ENCODE measurements at regions not wholly inside any gene's neighbourhood (a gene's known extent, or its start where the extent isn't known, plus 50 kb on each side); places are given as distances from the start of the nearest gene placed in this dataset.

- no peaks in the 10 kb centered on the region for H3K36me3 ChIP-seq (ENCODE audit: control insufficient read depth, insufficient read depth, low read length)
- no peak for DNase-seq (ENCODE audit: extremely low read depth, insufficient read length)
- no peak overlapping the region for H3K4me3 ChIP-seq (replicated peaks; ENCODE audit: low read depth, low read length)
- no peaks in the 10 kb centered on the region for H3K27me3 ChIP-seq (replicated peaks; ENCODE audit: control insufficient read depth, insufficient read depth, low read length)
- no peak for TF ChIP-seq CTCF (IDR thresholded peaks at IDR 0.05; ENCODE audit: insufficient read depth, low read length, poor library complexity, severe bottlenecking)
Observed at GRCh38 chrX:10939424-10939823, 171.7 kb upstream of the HCCS start.

- H3K4me3 ChIP-seq (replicated peaks; ENCODE audit: low read depth, low read length), result no peak overlapping the region
- no peaks in the 10 kb centered on the region for H3K27me3 ChIP-seq (replicated peaks; ENCODE audit: control insufficient read depth, insufficient read depth, low read length)
- no peaks in the 10 kb centered on the region for H3K36me3 ChIP-seq (ENCODE audit: control insufficient read depth, insufficient read depth, low read length)
- no peak for TF ChIP-seq CTCF (IDR thresholded peaks at IDR 0.05; ENCODE audit: insufficient read depth, low read length, poor library complexity, severe bottlenecking)
- no peak for DNase-seq (ENCODE audit: extremely low read depth, insufficient read length)
Observed at GRCh38 chrX:10944136-10944885, 166.8 kb upstream of the HCCS start.

GRCh38 chrX:10945498-10945897, 165.6 kb upstream of the HCCS start:
- no peak for DNase-seq (ENCODE audit: extremely low read depth, insufficient read length)
- H3K27me3 ChIP-seq (replicated peaks; ENCODE audit: control insufficient read depth, insufficient read depth, low read length), result no peaks in the 10 kb centered on the region
- no peak for TF ChIP-seq CTCF (IDR thresholded peaks at IDR 0.05; ENCODE audit: insufficient read depth, low read length, poor library complexity, severe bottlenecking)
- no peak overlapping the region for H3K4me3 ChIP-seq (replicated peaks; ENCODE audit: low read depth, low read length)
- no peaks in the 10 kb centered on the region for H3K36me3 ChIP-seq (ENCODE audit: control insufficient read depth, insufficient read depth, low read length)

- H3K27me3 ChIP-seq (replicated peaks; ENCODE audit: control insufficient read depth, insufficient read depth, low read length), result no peaks in the 10 kb centered on the region
- no peak for TF ChIP-seq CTCF (IDR thresholded peaks at IDR 0.05; ENCODE audit: insufficient read depth, low read length, poor library complexity, severe bottlenecking)
Observed at GRCh38 chrX:10949541-10949940, 161.6 kb upstream of the HCCS start.

GRCh38 chrX:10952619-10953018, 158.5 kb upstream of the HCCS start:
- H3K27me3 ChIP-seq (replicated peaks; ENCODE audit: control insufficient read depth, insufficient read depth, low read length), result no peaks in the 10 kb centered on the region
- no peaks in the 10 kb centered on the region for H3K36me3 ChIP-seq (ENCODE audit: control insufficient read depth, insufficient read depth, low read length)
- no peak for TF ChIP-seq CTCF (IDR thresholded peaks at IDR 0.05; ENCODE audit: insufficient read depth, low read length, poor library complexity, severe bottlenecking)
- DNase-seq (ENCODE audit: extremely low read depth, insufficient read length), result no peak
- H3K4me3 ChIP-seq (replicated peaks; ENCODE audit: low read depth, low read length), result no peak overlapping the region

More at GRCh38 chrX:10949541-10949940, 161.6 kb upstream of the HCCS start:
- no peak for DNase-seq (ENCODE audit: extremely low read depth, insufficient read length)
- Histone ChIP-seq H3K36me3 (ENCODE audit: control insufficient read depth, insufficient read depth, low read length) (no peaks in the 10 kb centered on the region), H3K4me3 (replicated peaks; ENCODE audit: low read depth, low read length) (no peak overlapping the region)
